ENCODE measurements at regions not wholly inside any gene's neighbourhood (a gene's known extent, or its start where the extent isn't known, plus 50 kb on each side); places are given as distances from the start of the nearest gene placed in this dataset.

GRCh38 chrX:39843318-39843717 is 254.4 kb downstream of the BCOR start:
- Histone ChIP-seq H3K4me1 (ENCODE audit: control insufficient read depth, low read length) (no peaks in the 10 kb centered on the region), H3K4me2 (ENCODE audit: low read length) (no peak overlapping the region), H3K9me3 (ENCODE audit: control insufficient read depth, insufficient read depth, low read length) (no peaks in the 10 kb centered on the region), H3K4me3 (ENCODE audit: low read length) (no peak overlapping the region), H3K36me3 (ENCODE audit: control insufficient read depth, low read length) (no peaks in the 10 kb centered on the region), H3K27me3 (ENCODE audit: control insufficient read depth, low read length) (no peaks in the 10 kb centered on the region), H4K20me1 (ENCODE audit: control insufficient read depth, insufficient read depth, low read depth, low read length) (no peaks in the 10 kb centered on the region), H3K27ac (ENCODE audit: low read depth, low read length) (no peak overlapping the region), H3F3A (ENCODE audit: control insufficient read depth, insufficient read depth) (no peaks in the 10 kb centered on the region), H3K9me2 (replicated peaks; ENCODE audit: control insufficient read depth, low read length) (no peaks in the 10 kb centered on the region), H3K79me2 (ENCODE audit: control insufficient read depth, low read length) (no peaks in the 10 kb centered on the region)
- TF ChIP-seq CTCF (IDR thresholded peaks at IDR 0.05; ENCODE audit: low read depth, low read length, poor library complexity, severe bottlenecking) = no peak
- TF ChIP-seq EZH2phosphoT487 (IDR thresholded peaks at IDR 0.05; ENCODE audit: borderline replicate concordance, low read length) = no peak

GRCh38 chrX:39845233-39845632 is 252.5 kb downstream of the BCOR start:
- Histone ChIP-seq H3F3A (ENCODE audit: control insufficient read depth, insufficient read depth) (no peaks in the 10 kb centered on the region), H3K9me2 (replicated peaks; ENCODE audit: control insufficient read depth, low read length) (no peaks in the 10 kb centered on the region), H3K4me3 (ENCODE audit: low read length) (no peak overlapping the region), H3K36me3 (ENCODE audit: control insufficient read depth, low read length) (no peaks in the 10 kb centered on the region), H4K20me1 (ENCODE audit: control insufficient read depth, insufficient read depth, low read depth, low read length) (no peaks in the 10 kb centered on the region), H3K9me3 (ENCODE audit: control insufficient read depth, insufficient read depth, low read length) (no peaks in the 10 kb centered on the region), H3K27me3 (ENCODE audit: control insufficient read depth, low read length) (no peaks in the 10 kb centered on the region), H3K4me2 (ENCODE audit: low read length) (no peak overlapping the region), H3K27ac (ENCODE audit: low read depth, low read length) (no peak overlapping the region), H3K4me1 (ENCODE audit: control insufficient read depth, low read length) (no peaks in the 10 kb centered on the region), H3K79me2 (ENCODE audit: control insufficient read depth, low read length) (no peaks in the 10 kb centered on the region)
- TF ChIP-seq EZH2phosphoT487 (IDR thresholded peaks at IDR 0.05; ENCODE audit: borderline replicate concordance, low read length) (no peak), CTCF (IDR thresholded peaks at IDR 0.05; ENCODE audit: low read depth, low read length, poor library complexity, severe bottlenecking) (no peak)

- Histone ChIP-seq H3K79me2 (ENCODE audit: control insufficient read depth, low read length) (no peaks in the 10 kb centered on the region), H3K27ac (ENCODE audit: low read depth, low read length) (no peak overlapping the region), H4K20me1 (ENCODE audit: control insufficient read depth, insufficient read depth, low read depth, low read length) (no peaks in the 10 kb centered on the region), H3K27me3 (ENCODE audit: control insufficient read depth, low read length) (no peaks in the 10 kb centered on the region), H3K9me3 (ENCODE audit: control insufficient read depth, insufficient read depth, low read length) (no peaks in the 10 kb centered on the region), H3K4me1 (ENCODE audit: control insufficient read depth, low read length) (peaks cover 7% of the 10 kb centered on the region), H3K4me2 (ENCODE audit: low read length) (no peak overlapping the region), H3K4me3 (ENCODE audit: low read length) (no peak overlapping the region), H3F3A (ENCODE audit: control insufficient read depth, insufficient read depth) (no peaks in the 10 kb centered on the region), H3K36me3 (ENCODE audit: control insufficient read depth, low read length) (no peaks in the 10 kb centered on the region), H3K9me2 (replicated peaks; ENCODE audit: control insufficient read depth, low read length) (no peaks in the 10 kb centered on the region)
- TF ChIP-seq EZH2phosphoT487 (IDR thresholded peaks at IDR 0.05; ENCODE audit: borderline replicate concordance, low read length) = no peak
- no peak for TF ChIP-seq CTCF (IDR thresholded peaks at IDR 0.05; ENCODE audit: low read depth, low read length, poor library complexity, severe bottlenecking)
Measured at GRCh38 chrX:39846460-39846859, 251.3 kb downstream of the BCOR start.

GRCh38 chrX:39848243-39848642 is 249.5 kb downstream of the BCOR start:
- H3K4me2 ChIP-seq (ENCODE audit: low read length) = no peak overlapping the region
- H3K79me2 ChIP-seq (ENCODE audit: control insufficient read depth, low read length) = no peaks in the 10 kb centered on the region
- H3K36me3 ChIP-seq (ENCODE audit: control insufficient read depth, low read length) = no peaks in the 10 kb centered on the region
- no peaks in the 10 kb centered on the region for H4K20me1 ChIP-seq (ENCODE audit: control insufficient read depth, insufficient read depth, low read depth, low read length)
- no peak for TF ChIP-seq CTCF (IDR thresholded peaks at IDR 0.05; ENCODE audit: low read depth, low read length, poor library complexity, severe bottlenecking)
- no peak for TF ChIP-seq EZH2phosphoT487 (IDR thresholded peaks at IDR 0.05; ENCODE audit: borderline replicate concordance, low read length)
- no peak overlapping the region for H3K27ac ChIP-seq (ENCODE audit: low read depth, low read length)
- H3K4me3 ChIP-seq (ENCODE audit: low read length) = no peak overlapping the region
- H3K9me3 ChIP-seq (ENCODE audit: control insufficient read depth, insufficient read depth, low read length) = no peaks in the 10 kb centered on the region
- H3F3A ChIP-seq (ENCODE audit: control insufficient read depth, insufficient read depth) = no peaks in the 10 kb centered on the region
- no peaks in the 10 kb centered on the region for H3K9me2 ChIP-seq (replicated peaks; ENCODE audit: control insufficient read depth, low read length)
- H3K4me1 ChIP-seq (ENCODE audit: control insufficient read depth, low read length) = peaks cover 7% of the 10 kb centered on the region
- peaks cover 3% of the 10 kb centered on the region; the same call in 1 of the 2 replicates for H3K27me3 ChIP-seq (ENCODE audit: control insufficient read depth, low read length)

All from DOHH2 (cell line).